Activated CD4-positive, alpha-beta memory T cell treated with anti-CD3 and anti-CD28 coated beads for 36 hours (primary cell): ENCODE measurements at regions not wholly inside any gene's neighbourhood (a gene's known extent, or its start where the extent isn't known, plus 50 kb on each side); places are given as distances from the start of the nearest gene placed in this dataset.

Experiments used
- CTCF ChIA-PET: fragments of 350-600 bp; sonication (Branson Sonifier 250); formaldehyde crosslinking; loops from one replicate; lab custom pipeline; 2021; ENCODE audit warnings: antibody characterized with exemption, inconsistent platforms; lab: Charles Lee
- POLR2A ChIA-PET: fragments of 350-600 bp; sonication (Branson Sonifier 250); formaldehyde crosslinking; loops from one replicate; lab custom pipeline; 2021; ENCODE audit warnings: antibody characterized with exemption; lab: Charles Lee
- DNase-seq: peaks from one replicate; pipeline ENCODE4 v3.0.0-alpha.2; 2020
- H3K27ac Mint-ChIP-seq: one replicate; pipeline ENCODE4 v1.8.0; 2021; ENCODE audit warnings: mixed read lengths
- H3K27me3 Mint-ChIP-seq: one replicate; pipeline ENCODE4 v1.8.0; 2021; ENCODE audit warnings: mixed read lengths
- H3K36me3 Mint-ChIP-seq: one replicate; pipeline ENCODE4 v1.8.0; 2021; ENCODE audit warnings: mixed read lengths
- H3K4me1 Mint-ChIP-seq: one replicate; pipeline ENCODE4 v1.8.0; 2021; ENCODE audit warnings: low read depth, mixed read lengths
- H3K4me3 Mint-ChIP-seq: one replicate; pipeline ENCODE4 v1.8.0; 2021; ENCODE audit warnings: mild to moderate bottlenecking, mixed read lengths
- H3K9me3 Mint-ChIP-seq: one replicate; pipeline ENCODE4 v1.8.0; 2021; ENCODE audit warnings: mixed read lengths
- intact Hi-C: fragments of 100-400 bp; cut with micrococcal nuclease; formaldehyde crosslinking; loops from one replicate; pipeline ENCODE4 v1.15.1; 2023

DNA sequence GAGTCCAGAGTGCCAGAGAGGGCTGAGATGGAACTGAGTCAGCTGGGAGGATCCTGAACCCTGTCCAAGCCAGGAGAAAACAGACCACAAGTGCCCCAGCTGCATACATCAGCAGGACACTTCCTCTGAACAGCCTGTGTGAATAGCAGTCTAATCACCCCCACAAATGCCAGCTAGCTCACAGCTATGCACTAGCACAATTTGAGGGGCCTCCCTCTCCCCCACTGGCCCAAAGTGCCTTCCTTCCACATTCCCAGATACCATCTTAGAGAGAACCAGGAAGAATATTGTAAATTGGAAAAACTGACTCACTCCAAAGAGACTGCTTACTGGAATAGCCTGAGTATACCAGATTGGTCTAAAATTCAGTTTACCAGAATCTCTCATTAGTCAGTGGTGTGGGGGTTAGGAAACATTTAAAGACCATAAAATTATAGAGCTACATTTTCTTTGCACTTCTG, 292.6 kb upstream of the KLF3 start:
- H3K9me3 Mint-ChIP-seq: peaks cover 3% of the 10 kb centered on the region
- DNase-seq: no peak
- no peaks in the 10 kb centered on the region for H3K36me3 Mint-ChIP-seq
- H3K27me3 Mint-ChIP-seq: no peaks in the 10 kb centered on the region
- ChIA-PET POLR2A (no interaction called here), CTCF (no interaction called here)
- intact Hi-C loops: no loop called here
- no peak overlapping the region for H3K27ac Mint-ChIP-seq
- peaks cover 25% of the 10 kb centered on the region for H3K4me1 Mint-ChIP-seq
- H3K4me3 Mint-ChIP-seq: no peak overlapping the region

DNA sequence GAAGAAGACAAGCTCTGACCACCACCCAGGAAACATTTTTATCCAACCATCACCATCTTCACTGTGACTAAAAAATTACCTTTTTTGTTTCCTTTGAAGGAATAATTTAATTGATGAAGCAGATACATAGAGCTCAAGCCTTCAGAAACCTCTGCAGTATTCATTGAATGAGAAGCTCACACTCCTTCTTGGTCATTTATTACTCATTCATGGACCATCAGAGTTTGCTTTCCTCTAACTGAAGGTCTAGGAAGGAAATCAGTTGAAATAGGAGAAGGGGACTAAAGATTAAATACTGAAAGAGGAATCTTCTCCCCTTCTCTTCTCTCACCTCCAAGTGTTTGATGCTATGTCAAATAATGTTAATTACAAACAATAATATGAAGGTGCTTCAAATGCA, 290.6 kb upstream of the KLF3 start:
- intact Hi-C loops: no loop called here
- ChIA-PET POLR2A (no interaction called here), CTCF (no interaction called here)
- Mint-ChIP-seq H3K4me1 (peaks cover 16% of the 10 kb centered on the region), H3K27ac (no peak overlapping the region), H3K27me3 (no peaks in the 10 kb centered on the region), H3K9me3 (peaks cover 3% of the 10 kb centered on the region), H3K36me3 (no peaks in the 10 kb centered on the region), H3K4me3 (no peak overlapping the region)
- DNase-seq: no peak

DNA sequence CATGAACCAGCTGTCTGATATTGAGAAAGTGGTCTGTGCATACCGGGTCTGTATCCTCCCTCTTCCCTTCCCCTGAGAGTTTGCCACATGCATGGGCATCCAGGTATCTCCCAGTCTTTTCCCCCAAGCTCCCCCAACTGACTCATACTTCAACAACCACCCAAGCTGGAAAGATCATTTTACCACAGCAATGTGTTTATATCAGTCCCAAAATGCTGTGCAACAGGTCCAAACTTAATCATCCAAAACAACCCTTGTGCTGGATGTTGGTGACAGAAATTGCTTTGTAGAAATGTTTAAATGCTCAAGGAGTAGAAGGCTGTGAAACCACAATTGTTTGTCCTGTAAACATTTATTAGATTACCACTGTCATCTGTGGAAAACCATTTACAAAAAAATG, 286.8 kb upstream of the KLF3 start:
- ChIA-PET CTCF (no interaction called here), POLR2A (no interaction called here)
- intact Hi-C loops: no loop called here
- H3K27me3 Mint-ChIP-seq: no peaks in the 10 kb centered on the region
- peaks cover 3% of the 10 kb centered on the region for H3K9me3 Mint-ChIP-seq
- no peak overlapping the region for H3K27ac Mint-ChIP-seq
- no peak overlapping the region for H3K4me3 Mint-ChIP-seq
- H3K4me1 Mint-ChIP-seq: peaks cover 10% of the 10 kb centered on the region
- H3K36me3 Mint-ChIP-seq: no peaks in the 10 kb centered on the region
- DNase-seq: no peak

DNA sequence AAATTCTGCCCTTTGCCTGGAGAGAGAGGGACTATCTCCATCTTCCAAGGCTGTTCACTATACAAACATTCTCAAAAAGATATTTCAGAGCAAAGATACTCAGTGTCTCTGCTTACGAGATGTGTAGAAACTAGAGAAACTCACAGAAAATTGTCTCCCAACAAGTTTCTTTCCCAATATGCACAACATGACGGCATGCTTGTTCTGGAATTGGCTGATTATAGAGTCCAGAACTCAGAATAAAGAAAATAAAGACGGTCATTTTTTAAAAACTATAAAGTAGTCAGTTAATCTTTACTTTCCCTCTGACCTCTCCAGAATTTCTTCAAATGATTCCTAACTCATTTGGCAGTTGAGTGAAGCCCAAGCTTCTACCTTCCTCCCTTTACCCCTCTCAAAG, 285.5 kb upstream of the KLF3 start:
- no peak overlapping the region for H3K4me3 Mint-ChIP-seq
- H3K27me3 Mint-ChIP-seq: no peaks in the 10 kb centered on the region
- H3K27ac Mint-ChIP-seq: no peak overlapping the region
- no peaks in the 10 kb centered on the region for H3K4me1 Mint-ChIP-seq
- intact Hi-C loops: no loop called here
- DNase-seq: no peak
- CTCF ChIA-PET: no interaction called here
- no peaks in the 10 kb centered on the region for H3K9me3 Mint-ChIP-seq
- H3K36me3 Mint-ChIP-seq: no peaks in the 10 kb centered on the region
- POLR2A ChIA-PET: no interaction called here

DNA sequence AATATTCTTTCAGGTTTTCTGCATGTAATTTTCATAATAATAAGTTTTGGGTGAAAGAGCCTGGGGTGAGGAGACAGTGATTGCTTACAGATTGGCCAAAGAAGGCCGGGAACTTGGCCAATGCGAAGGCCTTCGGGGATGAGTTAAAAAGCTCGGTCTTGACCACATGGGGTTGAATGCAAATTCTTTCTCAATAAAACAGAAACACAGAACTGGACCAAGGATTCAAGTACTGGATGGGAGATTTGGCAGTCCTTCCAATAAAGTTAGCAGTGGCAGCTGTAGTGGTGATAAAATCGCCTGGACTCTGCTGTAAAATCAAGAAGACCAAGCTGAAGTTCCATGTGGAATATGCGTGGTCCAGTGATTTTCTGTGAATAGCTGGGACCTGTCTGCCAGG, 282.2 kb upstream of the KLF3 start:
- no peak for DNase-seq
- Mint-ChIP-seq H3K36me3 (no peaks in the 10 kb centered on the region), H3K27ac (no peak overlapping the region), H3K4me1 (peaks cover 15% of the 10 kb centered on the region), H3K4me3 (no peak overlapping the region), H3K27me3 (no peaks in the 10 kb centered on the region), H3K9me3 (no peaks in the 10 kb centered on the region)
- ChIA-PET POLR2A (no interaction called here), CTCF (no interaction called here)
- intact Hi-C loops: no loop called here

DNA sequence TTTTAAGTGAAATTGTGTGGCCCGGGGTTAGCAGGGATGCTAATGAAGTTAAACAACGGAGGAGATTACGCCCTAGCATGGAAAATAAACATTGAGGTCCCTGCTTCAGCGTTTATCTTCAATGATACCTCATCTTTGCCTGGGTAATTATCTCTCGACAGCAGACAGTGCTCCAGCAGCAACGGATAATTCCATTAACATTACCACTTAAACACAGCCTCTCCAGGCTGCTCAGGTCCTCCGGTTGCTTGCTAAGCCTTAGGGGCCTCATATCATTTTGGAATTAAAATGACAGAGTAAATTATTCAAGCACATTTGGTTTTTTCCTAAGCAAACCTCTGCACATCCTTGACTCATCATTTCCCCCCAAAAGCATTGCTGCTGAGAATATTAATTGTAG, 281.5 kb upstream of the KLF3 start:
- no peaks in the 10 kb centered on the region for H3K36me3 Mint-ChIP-seq
- ChIA-PET POLR2A (no interaction called here), CTCF (no interaction called here)
- H3K9me3 Mint-ChIP-seq: no peaks in the 10 kb centered on the region
- no peak overlapping the region for H3K27ac Mint-ChIP-seq
- no peak overlapping the region for H3K4me3 Mint-ChIP-seq
- no peaks in the 10 kb centered on the region for H3K27me3 Mint-ChIP-seq
- no peak for DNase-seq
- intact Hi-C loops: no loop called here
- H3K4me1 Mint-ChIP-seq: peaks cover 15% of the 10 kb centered on the region

DNA sequence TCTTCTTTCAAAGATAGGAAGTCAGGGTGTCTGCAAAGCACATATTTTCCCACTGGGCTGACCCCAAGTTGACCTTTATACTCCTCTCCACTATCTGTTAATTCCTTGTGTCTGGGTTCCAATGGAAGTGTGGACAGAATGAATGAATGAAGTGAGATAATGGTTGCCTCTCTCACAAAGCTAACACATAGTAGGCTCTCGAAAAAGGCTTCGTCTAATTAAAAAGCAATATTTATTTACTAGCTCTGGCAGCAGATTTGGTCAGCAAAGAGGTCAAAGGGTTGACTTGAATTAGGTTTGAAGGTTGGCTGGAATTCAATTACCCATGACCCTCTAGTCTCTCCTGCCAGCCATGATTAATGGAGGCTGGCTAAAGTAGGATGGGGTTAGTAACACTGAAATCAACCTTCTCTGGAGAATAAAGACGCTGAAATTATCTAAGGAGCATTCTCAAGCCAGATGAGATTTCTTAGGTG, 280.3 kb upstream of the KLF3 start:
- Mint-ChIP-seq H3K27ac (no peak overlapping the region), H3K27me3 (no peaks in the 10 kb centered on the region), H3K4me1 (peaks cover 15% of the 10 kb centered on the region), H3K4me3 (no peak overlapping the region), H3K9me3 (peaks cover 2% of the 10 kb centered on the region), H3K36me3 (no peaks in the 10 kb centered on the region)
- POLR2A ChIA-PET: no interaction called here
- CTCF ChIA-PET: no interaction called here
- DNase-seq: no peak
- intact Hi-C loops: no loop called here

DNA sequence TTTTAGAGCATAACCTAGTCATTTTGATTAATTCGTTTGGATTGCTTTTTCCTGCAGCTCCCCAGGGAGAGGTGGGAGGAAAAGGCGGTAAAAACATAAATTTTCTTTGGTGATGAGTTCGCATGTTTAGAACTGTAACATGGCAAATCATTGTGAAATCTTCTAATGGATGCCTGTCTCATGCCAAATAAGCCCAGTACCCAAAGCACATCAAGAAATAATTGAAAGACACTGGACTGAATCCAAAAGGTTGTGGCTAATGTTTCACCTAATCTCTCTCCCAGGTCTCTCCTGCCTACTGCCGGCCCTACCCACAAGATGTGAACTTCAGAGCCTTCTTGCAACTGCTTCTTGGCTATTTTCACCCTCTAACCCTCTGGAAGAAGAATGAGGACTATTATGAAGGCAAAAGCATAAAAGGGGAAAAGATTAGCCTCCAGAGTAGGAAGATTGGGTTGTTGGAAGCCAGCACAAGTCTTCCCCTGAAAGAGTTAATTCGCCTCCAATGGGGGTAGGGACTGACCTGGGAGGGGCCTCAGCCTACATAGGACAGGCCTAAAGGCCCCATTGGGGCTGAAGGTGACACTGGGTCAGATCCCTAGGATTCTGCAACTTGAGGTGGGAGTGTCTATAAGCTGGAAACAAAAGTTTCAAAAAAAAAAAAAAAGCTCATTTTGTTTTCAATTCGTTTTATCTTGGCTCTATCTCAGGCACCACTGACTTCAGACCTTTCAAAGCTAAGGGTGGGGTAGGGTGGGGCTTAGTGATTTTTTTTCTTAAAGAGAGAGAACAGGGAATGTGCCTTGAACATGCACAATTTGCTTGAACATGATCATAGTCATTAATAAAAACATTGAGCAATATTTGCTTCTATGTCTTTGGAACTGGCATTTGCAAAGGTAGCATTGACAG, 278.6 kb upstream of the KLF3 start:
- CTCF ChIA-PET: no interaction called here
- no peaks in the 10 kb centered on the region for H3K36me3 Mint-ChIP-seq
- H3K27me3 Mint-ChIP-seq: no peaks in the 10 kb centered on the region
- H3K4me3 Mint-ChIP-seq: no peak overlapping the region
- POLR2A ChIA-PET: no interaction called here
- intact Hi-C loops: no loop called here
- H3K4me1 Mint-ChIP-seq: peaks cover 15% of the 10 kb centered on the region
- peaks cover 13% of the 10 kb centered on the region for H3K9me3 Mint-ChIP-seq
- no peak overlapping the region for H3K27ac Mint-ChIP-seq
- DNase-seq: no peak

DNA sequence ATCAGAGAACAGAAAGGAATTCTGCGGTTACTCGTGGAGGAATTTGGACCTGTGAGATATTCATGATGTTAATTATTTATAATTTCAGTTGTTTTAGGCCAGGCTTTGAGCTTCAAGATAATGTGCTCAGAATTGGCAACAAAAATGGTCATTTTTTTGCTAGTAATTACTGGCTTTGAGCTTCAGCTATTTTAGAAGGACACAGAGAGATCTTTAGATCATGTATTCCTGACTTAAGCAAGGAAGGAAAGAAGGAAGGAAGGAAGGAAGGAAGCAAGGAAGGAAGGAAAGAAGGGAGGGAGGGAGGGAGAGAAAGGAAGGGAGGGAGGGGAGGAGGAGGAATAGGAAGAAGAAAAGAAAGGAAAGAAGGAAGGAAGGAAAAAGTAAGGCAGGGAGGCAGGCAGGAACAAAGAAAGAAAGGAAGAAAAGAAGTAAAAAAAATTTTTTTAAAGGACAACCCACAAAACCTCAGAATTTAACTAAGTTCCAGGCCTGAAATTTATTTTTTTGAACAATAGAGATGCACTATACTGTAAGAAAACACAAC, 277.9 kb upstream of the KLF3 start:
- peaks cover 15% of the 10 kb centered on the region for H3K4me1 Mint-ChIP-seq
- CTCF ChIA-PET: no interaction called here
- H3K36me3 Mint-ChIP-seq: peaks cover 1% of the 10 kb centered on the region
- intact Hi-C loops: no loop called here
- POLR2A ChIA-PET: no interaction called here
- no peak overlapping the region for H3K27ac Mint-ChIP-seq
- no peaks in the 10 kb centered on the region for H3K27me3 Mint-ChIP-seq
- H3K4me3 Mint-ChIP-seq: no peak overlapping the region
- no peak for DNase-seq
- H3K9me3 Mint-ChIP-seq: peaks cover 19% of the 10 kb centered on the region

DNA sequence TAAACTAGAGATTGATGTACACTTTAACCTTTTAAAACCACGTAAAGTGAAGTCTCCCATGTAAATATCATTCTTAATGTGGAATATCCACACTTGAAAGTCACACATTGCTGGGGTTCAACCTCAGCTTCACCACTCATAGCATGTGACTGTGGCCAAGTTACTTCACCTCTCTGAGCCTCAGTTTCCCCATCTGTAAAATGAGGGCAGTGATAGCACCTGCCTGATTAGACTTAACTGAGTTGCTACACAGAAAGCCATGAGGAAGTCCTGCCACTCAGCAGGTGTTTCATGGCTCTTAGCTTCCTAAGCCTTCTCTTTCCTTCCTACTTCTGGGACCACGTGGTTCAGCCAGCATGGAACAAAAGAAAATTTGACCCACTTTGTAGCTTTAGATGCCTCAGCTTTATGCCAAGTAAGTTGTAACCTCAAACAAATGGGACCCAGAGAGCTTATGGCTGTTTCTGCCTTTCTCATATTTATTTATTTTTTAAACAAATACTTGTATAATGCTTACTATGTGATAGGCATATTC, 277.3 kb upstream of the KLF3 start:
- peaks cover 6% of the 10 kb centered on the region for H3K36me3 Mint-ChIP-seq
- no peaks in the 10 kb centered on the region for H3K27me3 Mint-ChIP-seq
- intact Hi-C loops: no loop called here
- H3K27ac Mint-ChIP-seq: no peak overlapping the region
- DNase-seq: no peak
- H3K9me3 Mint-ChIP-seq: peaks cover 25% of the 10 kb centered on the region
- no peak overlapping the region for H3K4me3 Mint-ChIP-seq
- ChIA-PET POLR2A (interaction anchor here (0.6 kb wide), 1 partner anchor 233 kb away, joined by 3 read pairs; no protein-coding TSS in a partner anchor), CTCF (no interaction called here)
- H3K4me1 Mint-ChIP-seq: peaks cover 15% of the 10 kb centered on the region

DNA sequence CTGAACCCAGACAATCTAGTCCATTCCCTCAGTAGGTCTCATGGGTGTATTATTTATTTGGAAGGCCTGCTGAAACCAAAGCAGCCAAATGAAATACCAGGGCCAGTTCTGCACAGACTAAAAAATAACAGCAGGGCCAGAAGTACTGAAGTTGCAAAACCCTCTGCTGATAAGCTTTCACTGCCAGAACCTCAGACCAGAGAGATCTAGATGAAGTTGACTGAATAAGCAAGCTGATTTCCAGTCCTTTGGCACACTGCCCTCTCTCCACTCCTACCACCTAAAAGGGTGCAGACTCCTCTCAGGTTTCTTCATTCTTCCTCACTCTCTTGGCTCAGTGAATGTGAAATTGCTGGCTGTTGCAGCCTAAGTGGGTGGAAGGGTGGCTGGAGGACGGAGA, 276.7 kb upstream of the KLF3 start:
- Mint-ChIP-seq H3K27me3 (no peaks in the 10 kb centered on the region), H3K27ac (no peak overlapping the region), H3K36me3 (peaks cover 12% of the 10 kb centered on the region), H3K4me3 (no peak overlapping the region), H3K4me1 (peaks cover 15% of the 10 kb centered on the region), H3K9me3 (peaks cover 31% of the 10 kb centered on the region)
- no peak for DNase-seq
- CTCF ChIA-PET: no interaction called here
- POLR2A ChIA-PET: no interaction called here
- intact Hi-C loops: no loop called here

DNA sequence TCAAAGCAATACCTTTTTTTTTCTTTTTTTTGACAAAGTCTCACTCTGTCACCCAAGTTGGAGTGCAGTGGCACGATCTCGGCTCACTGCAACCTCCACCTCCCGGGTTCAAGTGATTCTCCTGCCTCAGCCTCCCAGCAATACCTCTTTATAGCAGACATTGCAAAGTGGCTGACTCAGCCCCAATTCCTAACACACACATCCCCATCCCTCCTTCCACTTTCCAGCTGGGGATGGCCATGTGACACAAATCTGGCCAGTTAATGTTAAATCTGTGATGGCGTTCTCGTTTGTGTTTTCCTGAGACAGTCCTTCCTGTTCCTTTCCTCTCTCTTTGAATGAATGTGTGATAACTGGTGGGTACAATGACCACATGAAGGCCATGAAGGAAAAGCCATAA, 276.2 kb upstream of the KLF3 start:
- POLR2A ChIA-PET: no interaction called here
- CTCF ChIA-PET: no interaction called here

More for the DNA sequence above, 276.2 kb upstream of the KLF3 start:
- H3K27ac Mint-ChIP-seq: no peak overlapping the region
- H3K4me3 Mint-ChIP-seq: no peak overlapping the region
- no peak for DNase-seq
- H3K4me1 Mint-ChIP-seq: peaks cover 15% of the 10 kb centered on the region
- intact Hi-C loops: no loop called here
- H3K36me3 Mint-ChIP-seq: peaks cover 13% of the 10 kb centered on the region
- H3K9me3 Mint-ChIP-seq: peaks cover 36% of the 10 kb centered on the region
- H3K27me3 Mint-ChIP-seq: no peaks in the 10 kb centered on the region
